Loucy (cell line): ENCODE measurements at regions not wholly inside any gene's neighbourhood (a gene's known extent, or its start where the extent isn't known, plus 50 kb on each side); places are given as distances from the start of the nearest gene placed in this dataset.

Experiments used
- H2AFZ ChIP-seq: fragments of 200-600 bp; sonication (generic); 2 replicates; pipeline ENCODE4 v1.6.0; 2016; ENCODE audit warnings: antibody characterized with exemption, mild to moderate bottlenecking, low read length, moderate library complexity
- H3F3A ChIP-seq: fragments of 200-600 bp; 2 replicates; pipeline ENCODE4 v1.6.0; 2016; ENCODE audit warnings: antibody characterized with exemption, low read depth, mild to moderate bottlenecking
- H3K27me3 ChIP-seq: fragments of 200-600 bp; sonication (generic); 2 replicates; pipeline ENCODE4 v1.6.1; 2014; ENCODE audit warnings: low read length, mild to moderate bottlenecking; ENCODE audit not compliant: insufficient read depth, poor library complexity, severe bottlenecking
- H3K36me3 ChIP-seq: fragments of 200-600 bp; sonication (generic); 2 replicates; pipeline ENCODE4 v1.6.1; 2016; ENCODE audit warnings: low read length; ENCODE audit not compliant: insufficient read depth
- H3K4me1 ChIP-seq: fragments of 200-600 bp; sonication (generic); 2 replicates; pipeline ENCODE4 v1.5.1; 2014; ENCODE audit warnings: low read length, mild to moderate bottlenecking; ENCODE audit not compliant: insufficient read depth, poor library complexity, severe bottlenecking
- H3K4me2 ChIP-seq: fragments of 200-600 bp; sonication (generic); 2 replicates; pipeline ENCODE4 v1.6.0; 2014; ENCODE audit warnings: antibody characterized with exemption, low read length, low read depth, mild to moderate bottlenecking; ENCODE audit not compliant: poor library complexity, severe bottlenecking
- H3K4me3 ChIP-seq: fragments of 200-600 bp; sonication (generic); 2 replicates; pipeline ENCODE4 v1.5.1; 2014; ENCODE audit warnings: low read length, mild to moderate bottlenecking, mixed read lengths; ENCODE audit not compliant: poor library complexity, severe bottlenecking
- H3K79me2 ChIP-seq: fragments of 200-600 bp; sonication (generic); 2 replicates; pipeline ENCODE4 v1.6.1; 2014; ENCODE audit warnings: low read length; ENCODE audit not compliant: insufficient read depth
- H3K9ac ChIP-seq: fragments of 200-600 bp; sonication (generic); 2 replicates; pipeline ENCODE4 v1.6.0; 2014; ENCODE audit warnings: mild to moderate bottlenecking, low read depth, low read length, moderate library complexity; ENCODE audit not compliant: poor library complexity, severe bottlenecking
- H3K9me2 ChIP-seq: fragments of 200-600 bp; sonication (generic); replicated peaks from 2 replicates; pipeline ENCODE4 v1.6.1; 2016; ENCODE audit warnings: low read depth, low read length, mixed read lengths
- H3K9me3 ChIP-seq: fragments of 200-600 bp; sonication (generic); 2 replicates; pipeline ENCODE4 v1.6.1; 2014; ENCODE audit warnings: mild to moderate bottlenecking, antibody characterized with exemption, low read length, low read depth; ENCODE audit not compliant: insufficient read depth
- H4K20me1 ChIP-seq: fragments of 200-600 bp; sonication (generic); 2 replicates; pipeline ENCODE4 v1.6.0; 2014; ENCODE audit warnings: antibody characterized with exemption, low read length, mild to moderate bottlenecking; ENCODE audit not compliant: insufficient read depth, poor library complexity, severe bottlenecking
- CTCF ChIP-seq: fragments of 200-600 bp; sonication (generic); conservative IDR thresholded peaks from 2 replicates; pipeline ENCODE4 v1.5.1; 2014; ENCODE audit warnings: mild to moderate bottlenecking, antibody characterized with exemption, low read length
- EZH2phosphoT487 ChIP-seq: fragments of 200-600 bp; IDR thresholded peaks from 2 replicates; pipeline ENCODE4 v1.6.1; 2018; ENCODE audit warnings: antibody characterized with exemption, mild to moderate bottlenecking, moderate library complexity, borderline replicate concordance

DNA sequence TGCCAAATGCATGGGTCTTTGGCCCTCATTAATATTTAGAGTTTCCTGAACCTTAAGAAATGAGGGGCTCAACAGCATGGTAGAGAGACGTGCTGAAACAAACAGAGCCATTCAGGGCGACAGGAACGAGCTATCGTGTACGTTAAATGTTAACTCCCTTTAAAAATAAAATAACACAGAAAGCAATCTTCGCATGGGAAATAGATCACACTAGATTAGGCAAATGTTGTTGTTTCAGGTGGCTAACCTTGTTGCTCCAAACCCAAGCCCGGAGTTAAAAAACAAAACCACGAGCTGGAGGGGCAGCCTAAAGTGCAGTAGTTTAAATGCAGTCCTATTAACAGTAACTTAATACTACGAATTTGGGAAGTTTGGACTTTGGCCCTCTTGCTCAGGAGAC, 177.4 kb upstream of the TRIB2 start:
- no peak for TF ChIP-seq EZH2phosphoT487
- no peak for TF ChIP-seq CTCF
- Histone ChIP-seq H3K4me3 (no peak overlapping the region), H3K79me2 (no peaks in the 10 kb centered on the region), H3K9ac (no peak overlapping the region), H3K27me3 (no peaks in the 10 kb centered on the region), H3K4me1 (no peaks in the 10 kb centered on the region), H3K9me2 (no peaks in the 10 kb centered on the region), H3K36me3 (no peaks in the 10 kb centered on the region), H4K20me1 (no peaks in the 10 kb centered on the region), H3K4me2 (no peak overlapping the region), H2AFZ (no peak overlapping the region), H3F3A (no peaks in the 10 kb centered on the region), H3K9me3 (no peaks in the 10 kb centered on the region)

DNA sequence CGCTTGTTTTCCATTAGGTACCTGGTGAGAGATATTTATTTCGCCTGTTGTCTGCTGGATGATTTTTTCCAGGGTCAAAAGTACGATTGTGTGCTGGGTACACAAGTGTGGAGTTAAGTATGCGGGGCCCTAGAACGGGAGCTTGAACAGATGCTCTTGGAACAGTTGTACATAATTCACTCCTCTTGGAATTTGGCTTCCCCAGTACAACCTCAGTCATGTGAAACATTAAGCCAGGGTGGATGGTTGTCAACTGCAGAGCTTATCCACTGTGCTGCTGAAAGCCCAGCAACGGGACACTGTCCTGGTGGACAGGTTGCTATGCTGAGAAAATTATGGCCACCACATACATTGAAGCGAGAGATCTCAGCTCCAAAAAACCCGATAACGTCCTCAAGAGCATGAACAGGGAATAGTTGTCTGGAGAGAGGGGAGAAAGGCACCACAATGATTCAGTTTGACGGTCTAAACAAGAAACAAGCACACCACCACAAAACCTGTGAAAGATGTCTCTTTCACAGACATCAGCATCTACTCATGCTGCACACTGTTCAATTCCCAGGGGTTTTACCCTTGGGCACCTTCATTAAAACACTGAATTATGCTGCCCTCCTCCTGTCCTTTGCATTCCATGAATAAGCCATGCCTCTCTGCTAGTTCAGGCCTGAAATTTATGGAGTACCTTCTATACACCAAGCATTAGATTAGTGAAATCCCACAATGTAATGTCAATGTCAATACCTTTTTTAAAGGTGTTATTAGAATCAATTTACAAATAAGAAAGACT, 176.8 kb upstream of the TRIB2 start:
- Histone ChIP-seq H3K27me3 (no peaks in the 10 kb centered on the region), H3K9me3 (no peaks in the 10 kb centered on the region), H2AFZ (no peak overlapping the region), H3K36me3 (no peaks in the 10 kb centered on the region), H4K20me1 (no peaks in the 10 kb centered on the region), H3K9me2 (no peaks in the 10 kb centered on the region), H3K9ac (no peak overlapping the region), H3F3A (no peaks in the 10 kb centered on the region), H3K4me2 (no peak overlapping the region), H3K4me3 (no peak overlapping the region), H3K4me1 (no peaks in the 10 kb centered on the region), H3K79me2 (no peaks in the 10 kb centered on the region)
- no peak for TF ChIP-seq CTCF
- no peak for TF ChIP-seq EZH2phosphoT487

DNA sequence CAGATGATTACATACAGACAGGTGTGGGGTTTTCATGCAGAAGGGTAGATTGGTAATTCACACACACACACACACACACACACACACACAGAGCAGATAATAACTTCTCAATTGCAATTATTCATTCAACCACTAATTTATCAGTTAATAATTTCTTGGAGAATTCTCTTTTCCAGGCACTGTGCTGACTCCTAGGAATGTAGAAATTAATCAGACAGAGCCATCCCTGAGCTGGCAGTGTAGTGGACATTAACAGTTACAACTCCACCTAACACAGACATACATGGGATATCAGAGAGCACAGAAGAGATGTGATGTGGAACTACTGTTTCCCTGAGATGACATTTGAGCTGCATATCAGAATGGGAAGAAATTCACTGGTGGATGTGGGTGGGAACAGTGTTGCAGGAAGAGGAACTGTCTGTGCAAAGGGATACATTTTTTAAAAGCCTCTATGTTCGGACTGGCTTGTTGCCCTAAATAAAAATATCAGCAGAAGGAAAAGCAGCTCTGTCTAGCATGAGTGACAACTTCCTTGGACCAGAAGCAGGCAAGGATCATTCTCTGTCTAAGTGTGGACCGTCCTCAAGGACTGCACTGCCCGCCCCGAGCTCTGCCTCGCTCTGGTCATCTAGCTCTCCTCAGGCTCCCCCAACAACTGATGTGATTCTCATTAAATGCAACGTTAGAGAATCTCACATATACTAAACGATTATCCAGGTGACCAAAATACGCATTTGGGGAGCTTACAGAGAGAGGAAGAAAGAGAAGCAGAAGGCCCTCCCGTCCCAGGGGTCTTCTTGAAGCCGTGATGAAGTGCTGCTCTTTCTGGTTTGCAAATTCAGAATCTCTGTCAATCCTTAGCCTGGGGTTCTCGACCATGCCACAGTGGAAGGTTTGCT, 173.4 kb upstream of the TRIB2 start:
- Histone ChIP-seq H3K9me3 (no peaks in the 10 kb centered on the region), H3K79me2 (no peaks in the 10 kb centered on the region), H3K4me2 (no peak overlapping the region), H3K27me3 (no peaks in the 10 kb centered on the region), H3K9me2 (no peaks in the 10 kb centered on the region), H3K4me3 (no peak overlapping the region), H3K9ac (no peak overlapping the region), H4K20me1 (no peaks in the 10 kb centered on the region), H3F3A (no peaks in the 10 kb centered on the region), H2AFZ (no peak overlapping the region), H3K4me1 (no peaks in the 10 kb centered on the region), H3K36me3 (no peaks in the 10 kb centered on the region)
- TF ChIP-seq CTCF (no peak), EZH2phosphoT487 (no peak)
